Mesenchymal stem cell (in vitro differentiated cells and primary cell): ENCODE measurements at regions not wholly inside any gene's neighbourhood (a gene's known extent, or its start where the extent isn't known, plus 50 kb on each side); places are given as distances from the start of the nearest gene placed in this dataset.

Experiments used
- DNase-seq: peaks from one replicate; pipeline ENCODE4 v3.0.0-alpha.2; 2013
- H2AFZ ChIP-seq: one replicate; pipeline ENCODE4 v1.6.1; 2013; ENCODE audit warnings: low read depth, mild to moderate bottlenecking, control low read depth, inconsistent platforms, low read length, moderate library complexity
- H2AK5ac ChIP-seq: 2 replicates; pipeline ENCODE4 v1.6.1; 2013; ENCODE audit warnings: low read length, moderate library complexity, mild to moderate bottlenecking, inconsistent platforms; ENCODE audit not compliant: severe bottlenecking
- H2BK120ac ChIP-seq: one replicate; pipeline ENCODE4 v1.6.1; 2013; ENCODE audit warnings: low read depth, mild to moderate bottlenecking, inconsistent platforms, low read length, moderate library complexity
- H2BK12ac ChIP-seq, 2 experiments: one replicate each; pipeline ENCODE4 v1.6.1; 2013; ENCODE audit warnings: inconsistent platforms in 2 of 2, low read length in 2 of 2, mild to moderate bottlenecking in 2 of 2, moderate library complexity in 2 of 2, control low read depth in 1 of 2
- H2BK15ac ChIP-seq: one replicate; pipeline ENCODE4 v1.6.1; 2013; ENCODE audit warnings: mild to moderate bottlenecking, low read depth, inconsistent platforms; ENCODE audit not compliant: poor library complexity, severe bottlenecking
- H2BK5ac ChIP-seq: 2 replicates; pipeline ENCODE4 v1.6.1; 2013; ENCODE audit warnings: low read depth, mild to moderate bottlenecking, low read length, control low read depth, inconsistent platforms; ENCODE audit not compliant: poor library complexity, severe bottlenecking
- H3K14ac ChIP-seq, 2 experiments: one replicate each; pipeline ENCODE4 v1.6.1; 2013; ENCODE audit warnings: inconsistent platforms in 2 of 2, low read length in 2 of 2, control low read depth in 1 of 2, mild to moderate bottlenecking in 1 of 2, moderate library complexity in 1 of 2
- H3K18ac ChIP-seq, 2 experiments: one replicate each; pipeline ENCODE4 v1.6.1; 2013; ENCODE audit warnings: inconsistent platforms in 2 of 2, low read length in 2 of 2, control low read depth in 1 of 2, low read depth in 1 of 2, mild to moderate bottlenecking in 1 of 2
- H3K23ac ChIP-seq, 2 experiments: one replicate each; pipeline ENCODE4 v1.6.1; 2013; ENCODE audit warnings: inconsistent platforms in 2 of 2, low read length in 2 of 2, mild to moderate bottlenecking in 2 of 2, moderate library complexity in 2 of 2, control low read depth in 1 of 2
- H3K27ac ChIP-seq: 2 replicates; pipeline ENCODE4 v1.5.1; 2013; ENCODE audit warnings: mild to moderate bottlenecking, moderate library complexity, low read length, control low read depth, inconsistent platforms; ENCODE audit not compliant: poor library complexity, severe bottlenecking
- H3K27me3 ChIP-seq, 2 experiments: 2 replicates each; pipeline versions ENCODE4 v1.6.1 to v1.7.0; 2013; ENCODE audit warnings: low read length in 2 of 2, mild to moderate bottlenecking in 2 of 2, moderate library complexity in 2 of 2, control low read depth in 1 of 2, inconsistent platforms in 1 of 2; ENCODE audit not compliant: control insufficient read depth in 1 of 2, insufficient read depth in 1 of 2
- H3K36me3 ChIP-seq, 2 experiments: 2 replicates each; pipeline versions ENCODE4 v1.6.1 to v1.7.0; 2013; ENCODE audit warnings: low read length in 2 of 2, control low read depth in 1 of 2, inconsistent platforms in 1 of 2, low read depth in 1 of 2, mild to moderate bottlenecking in 1 of 2; ENCODE audit not compliant: insufficient read depth in 2 of 2, control insufficient read depth in 1 of 2
- H3K4ac ChIP-seq, 2 experiments: one replicate each; pipeline ENCODE4 v1.6.1; 2013; ENCODE audit warnings: inconsistent platforms in 2 of 2, low read length in 2 of 2, mild to moderate bottlenecking in 2 of 2, moderate library complexity in 2 of 2, control low read depth in 1 of 2, low read depth in 1 of 2
- H3K4me1 ChIP-seq: 2 replicates; pipeline ENCODE4 v1.6.1; 2013; ENCODE audit warnings: low read depth, low read length, control low read depth; ENCODE audit not compliant: control insufficient read depth, insufficient read depth
- H3K4me2 ChIP-seq: 2 replicates; pipeline ENCODE4 v1.6.1; 2013; ENCODE audit warnings: low read length, mild to moderate bottlenecking, inconsistent platforms; ENCODE audit not compliant: poor library complexity, severe bottlenecking
- H3K4me3 ChIP-seq, 2 experiments: 2 replicates each; pipeline versions ENCODE4 v1.5.1 to v1.7.0; 2013; ENCODE audit warnings: low read length in 2 of 2, mild to moderate bottlenecking in 2 of 2, control low read depth in 1 of 2, low read depth in 1 of 2; ENCODE audit not compliant: insufficient read depth in 1 of 2
- H3K79me1 ChIP-seq: replicated peaks from 2 replicates; pipeline ENCODE4 v1.6.1; 2013; ENCODE audit warnings: mild to moderate bottlenecking, control low read depth, low read length, inconsistent platforms; ENCODE audit not compliant: poor library complexity, severe bottlenecking
- H3K9ac ChIP-seq: 2 replicates; pipeline ENCODE4 v1.7.0; 2013; ENCODE audit warnings: mild to moderate bottlenecking, low read length, moderate library complexity
- H3K9me3 ChIP-seq: 2 replicates; pipeline ENCODE4 v1.7.0; 2013; ENCODE audit warnings: mild to moderate bottlenecking, low read length; ENCODE audit not compliant: control insufficient read depth
- H4K8ac ChIP-seq: one replicate; pipeline ENCODE4 v1.6.1; 2013; ENCODE audit warnings: inconsistent platforms, mild to moderate bottlenecking, low read length, moderate library complexity
- H4K91ac ChIP-seq: one replicate; pipeline ENCODE4 v1.6.1; 2013; ENCODE audit warnings: mild to moderate bottlenecking, low read length, inconsistent platforms
- WGBS: methylation state at CpG from one replicate; pipeline ENCODE4 v1.1.7; 2013; ENCODE audit warnings: mixed read lengths; 5-methylcytosine and 5-hydroxymethylcytosine counted together

DNA sequence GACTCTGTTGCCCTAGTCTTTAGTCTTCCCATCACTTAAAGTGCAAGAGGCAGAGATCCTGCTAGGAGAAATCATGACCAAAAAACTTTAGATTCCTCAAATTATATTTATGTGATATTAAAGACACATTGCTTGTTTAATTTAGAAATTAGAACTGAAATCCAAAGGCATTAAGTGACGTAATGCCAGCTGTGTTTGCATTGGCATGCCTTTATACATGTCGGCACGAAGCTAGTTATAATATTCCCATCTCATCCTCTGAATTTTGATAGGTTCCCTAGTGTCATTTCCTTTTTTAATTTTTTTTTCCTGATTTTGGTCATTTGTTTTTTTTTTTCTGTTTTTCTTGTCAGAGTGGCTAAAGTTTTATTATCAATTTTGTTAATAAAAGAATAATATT, 203.5 kb upstream of the ZBTB20 start:
- H2BK12ac ChIP-seq: no peak overlapping the region

DNA sequence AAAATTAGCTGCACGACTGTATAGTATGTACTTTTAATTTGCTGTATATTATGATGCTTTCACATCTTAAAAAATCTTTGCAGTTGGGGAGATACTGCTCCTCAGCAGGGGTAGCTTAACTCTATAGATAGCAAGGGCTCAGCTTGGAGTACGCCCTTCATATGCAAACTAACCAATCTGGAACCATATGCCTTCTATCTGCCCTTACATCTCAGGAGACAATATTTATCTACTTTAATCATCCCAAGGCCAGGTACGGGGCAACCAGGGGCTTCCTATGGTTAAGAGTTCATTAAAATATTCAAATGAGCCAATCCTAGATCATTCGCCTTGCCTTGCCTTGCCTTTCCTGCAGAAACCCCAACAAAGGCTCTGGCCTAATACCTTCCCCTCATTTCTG, 204.1 kb upstream of the ZBTB20 start:
- no peak overlapping the region for H3K14ac ChIP-seq
- H4K8ac ChIP-seq: no peak overlapping the region
- WGBS: 78% methylated on average over 3 of the region's 4 CpGs
- no peaks in the 10 kb centered on the region for H3K36me3 ChIP-seq
- DNase-seq: no peak
- H2BK12ac ChIP-seq: no peak overlapping the region
- H3K4me1 ChIP-seq: no peaks in the 10 kb centered on the region
- no peak overlapping the region for H2AK5ac ChIP-seq
- H2BK15ac ChIP-seq: no peak overlapping the region
- H3K79me1 ChIP-seq: no peaks in the 10 kb centered on the region
- H3K23ac ChIP-seq: no peak overlapping the region
- H3K18ac ChIP-seq: no peak overlapping the region
- no peak overlapping the region for H3K4me2 ChIP-seq
- no peak overlapping the region for H4K91ac ChIP-seq
- no peak overlapping the region for H3K4me3 ChIP-seq
- no peaks in the 10 kb centered on the region for H3K9me3 ChIP-seq
- no peak overlapping the region for H2AFZ ChIP-seq
- no peak overlapping the region for H3K9ac ChIP-seq
- no peak overlapping the region for H3K27ac ChIP-seq
- no peak overlapping the region for H2BK120ac ChIP-seq
- H3K4ac ChIP-seq: no peak overlapping the region
- H3K27me3 ChIP-seq: no peaks in the 10 kb centered on the region
- H2BK5ac ChIP-seq: no peak overlapping the region

More for the DNA sequence above, 203.5 kb upstream of the ZBTB20 start:
- no peak overlapping the region for H2BK120ac ChIP-seq
- H3K4me1 ChIP-seq: no peaks in the 10 kb centered on the region
- no peak overlapping the region for H3K27ac ChIP-seq
- no peaks in the 10 kb centered on the region for H3K79me1 ChIP-seq
- no peaks in the 10 kb centered on the region for H3K27me3 ChIP-seq
- no peak overlapping the region for H3K23ac ChIP-seq
- H3K4me2 ChIP-seq: no peak overlapping the region
- H3K9ac ChIP-seq: no peak overlapping the region
- H2BK15ac ChIP-seq: no peak overlapping the region
- H3K4ac ChIP-seq: no peak overlapping the region
- DNase-seq: no peak
- H3K14ac ChIP-seq: no peak overlapping the region
- no peaks in the 10 kb centered on the region for H3K9me3 ChIP-seq
- H2BK5ac ChIP-seq: no peak overlapping the region
- H4K8ac ChIP-seq: no peak overlapping the region
- H3K18ac ChIP-seq: no peak overlapping the region
- no peak overlapping the region for H4K91ac ChIP-seq
- no peaks in the 10 kb centered on the region for H3K36me3 ChIP-seq
- no peak overlapping the region for H3K4me3 ChIP-seq
- H2AFZ ChIP-seq: no peak overlapping the region
- no peak overlapping the region for H2AK5ac ChIP-seq
- WGBS: 86% methylated on average over 1 of the region's 3 CpGs

GRCh38 chr3:115354010-115354409, 206.9 kb upstream of the ZBTB20 start:
- Histone ChIP-seq H3K23ac (no peak overlapping the region), H3K9ac (no peak overlapping the region), H3K9me3 (no peaks in the 10 kb centered on the region), H3K79me1 (no peaks in the 10 kb centered on the region), H3K4ac (no peak overlapping the region), H3K14ac (no peak overlapping the region), H2AK5ac (no peak overlapping the region), H2BK12ac (no peak overlapping the region), H4K8ac (no peak overlapping the region), H3K18ac (no peak overlapping the region), H4K91ac (no peak overlapping the region), H2AFZ (no peak overlapping the region), H3K36me3 (no peaks in the 10 kb centered on the region), H3K4me1 (no peaks in the 10 kb centered on the region), H2BK120ac (no peak overlapping the region), H3K27me3 (no peaks in the 10 kb centered on the region), H3K4me3 (no peak overlapping the region), H3K4me2 (no peak overlapping the region), H3K27ac (no peak overlapping the region), H2BK5ac (no peak overlapping the region), H2BK15ac (no peak overlapping the region)
- DNase-seq: no peak
- 83% methylated on average over 1 of the region's 3 CpGs for WGBS

GRCh38 chr3:115357456-115357855, 210.4 kb upstream of the ZBTB20 start:
- Histone ChIP-seq H3K4ac (no peak overlapping the region), H2BK15ac (no peak overlapping the region), H2AK5ac (no peak overlapping the region), H3K4me2 (no peak overlapping the region), H2BK120ac (no peak overlapping the region), H3K23ac (no peak overlapping the region), H3K14ac (no peak overlapping the region), H3K4me3 (no peak overlapping the region), H3K27ac (no peak overlapping the region), H3K9me3 (no peaks in the 10 kb centered on the region), H2BK12ac (no peak overlapping the region), H4K8ac (no peak overlapping the region), H3K27me3 (no peaks in the 10 kb centered on the region), H3K18ac (no peak overlapping the region), H2AFZ (no peak overlapping the region), H3K4me1 (no peaks in the 10 kb centered on the region), H4K91ac (no peak overlapping the region), H2BK5ac (no peak overlapping the region), H3K36me3 (no peaks in the 10 kb centered on the region), H3K79me1 (no peaks in the 10 kb centered on the region), H3K9ac (no peak overlapping the region)
- no peak for DNase-seq
- WGBS: no CpG with 5 or more reads among the region's 2 CpGs
